ENCODE measurements at regions not wholly inside any gene's neighbourhood (a gene's known extent, or its start where the extent isn't known, plus 50 kb on each side); places are given as distances from the start of the nearest gene placed in this dataset.

DNA sequence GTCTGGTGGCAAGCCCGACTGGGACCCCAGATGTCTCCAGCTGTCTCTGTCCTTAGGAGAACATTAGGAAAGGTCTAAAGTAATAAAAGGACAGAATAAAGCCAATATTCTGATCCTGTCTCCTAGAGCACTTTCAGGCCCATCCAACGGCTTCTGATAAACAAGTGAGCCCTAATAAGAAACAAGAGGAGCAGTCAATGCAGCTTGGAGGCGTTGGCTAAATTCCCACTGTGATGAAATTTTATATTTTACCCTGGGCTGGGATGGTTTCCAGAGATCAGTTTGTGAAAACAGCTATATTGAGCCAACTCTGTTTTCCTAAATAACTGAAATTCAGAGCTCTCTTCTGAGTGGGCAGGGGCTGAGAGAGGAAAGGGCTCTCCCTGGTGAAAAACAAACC lies 55.5 kb upstream of the SRRM4 start:
- TF ChIP-seq, protein P1, sequence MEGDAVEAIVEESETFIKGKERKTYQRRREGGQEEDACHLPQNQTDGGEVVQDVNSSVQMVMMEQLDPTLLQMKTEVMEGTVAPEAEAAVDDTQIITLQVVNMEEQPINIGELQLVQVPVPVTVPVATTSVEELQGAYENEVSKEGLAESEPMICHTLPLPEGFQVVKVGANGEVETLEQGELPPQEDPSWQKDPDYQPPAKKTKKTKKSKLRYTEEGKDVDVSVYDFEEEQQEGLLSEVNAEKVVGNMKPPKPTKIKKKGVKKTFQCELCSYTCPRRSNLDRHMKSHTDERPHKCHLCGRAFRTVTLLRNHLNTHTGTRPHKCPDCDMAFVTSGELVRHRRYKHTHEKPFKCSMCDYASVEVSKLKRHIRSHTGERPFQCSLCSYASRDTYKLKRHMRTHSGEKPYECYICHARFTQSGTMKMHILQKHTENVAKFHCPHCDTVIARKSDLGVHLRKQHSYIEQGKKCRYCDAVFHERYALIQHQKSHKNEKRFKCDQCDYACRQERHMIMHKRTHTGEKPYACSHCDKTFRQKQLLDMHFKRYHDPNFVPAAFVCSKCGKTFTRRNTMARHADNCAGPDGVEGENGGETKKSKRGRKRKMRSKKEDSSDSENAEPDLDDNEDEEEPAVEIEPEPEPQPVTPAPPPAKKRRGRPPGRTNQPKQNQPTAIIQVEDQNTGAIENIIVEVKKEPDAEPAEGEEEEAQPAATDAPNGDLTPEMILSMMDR (IDR thresholded peaks at IDR 0.05; ENCODE audit: poor library complexity, severe bottlenecking), result no peak
- TF ChIP-seq, protein P2, sequence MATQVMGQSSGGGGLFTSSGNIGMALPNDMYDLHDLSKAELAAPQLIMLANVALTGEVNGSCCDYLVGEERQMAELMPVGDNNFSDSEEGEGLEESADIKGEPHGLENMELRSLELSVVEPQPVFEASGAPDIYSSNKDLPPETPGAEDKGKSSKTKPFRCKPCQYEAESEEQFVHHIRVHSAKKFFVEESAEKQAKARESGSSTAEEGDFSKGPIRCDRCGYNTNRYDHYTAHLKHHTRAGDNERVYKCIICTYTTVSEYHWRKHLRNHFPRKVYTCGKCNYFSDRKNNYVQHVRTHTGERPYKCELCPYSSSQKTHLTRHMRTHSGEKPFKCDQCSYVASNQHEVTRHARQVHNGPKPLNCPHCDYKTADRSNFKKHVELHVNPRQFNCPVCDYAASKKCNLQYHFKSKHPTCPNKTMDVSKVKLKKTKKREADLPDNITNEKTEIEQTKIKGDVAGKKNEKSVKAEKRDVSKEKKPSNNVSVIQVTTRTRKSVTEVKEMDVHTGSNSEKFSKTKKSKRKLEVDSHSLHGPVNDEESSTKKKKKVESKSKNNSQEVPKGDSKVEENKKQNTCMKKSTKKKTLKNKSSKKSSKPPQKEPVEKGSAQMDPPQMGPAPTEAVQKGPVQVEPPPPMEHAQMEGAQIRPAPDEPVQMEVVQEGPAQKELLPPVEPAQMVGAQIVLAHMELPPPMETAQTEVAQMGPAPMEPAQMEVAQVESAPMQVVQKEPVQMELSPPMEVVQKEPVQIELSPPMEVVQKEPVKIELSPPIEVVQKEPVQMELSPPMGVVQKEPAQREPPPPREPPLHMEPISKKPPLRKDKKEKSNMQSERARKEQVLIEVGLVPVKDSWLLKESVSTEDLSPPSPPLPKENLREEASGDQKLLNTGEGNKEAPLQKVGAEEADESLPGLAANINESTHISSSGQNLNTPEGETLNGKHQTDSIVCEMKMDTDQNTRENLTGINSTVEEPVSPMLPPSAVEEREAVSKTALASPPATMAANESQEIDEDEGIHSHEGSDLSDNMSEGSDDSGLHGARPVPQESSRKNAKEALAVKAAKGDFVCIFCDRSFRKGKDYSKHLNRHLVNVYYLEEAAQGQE (IDR thresholded peaks at IDR 0.05; ENCODE audit: borderline replicate concordance), result no peak
- TF ChIP-seq POLR2AphosphoS5 (IDR thresholded peaks at IDR 0.05), result no peak
- no peak for TF ChIP-seq SMC3 (conservative IDR thresholded peaks at IDR 0.05; ENCODE audit: poor library complexity)
- TF ChIP-seq EZH2 (IDR thresholded peaks at IDR 0.05; ENCODE audit: borderline replicate concordance, insufficient read depth, low read length, poor library complexity, severe bottlenecking), result no peak
- no peak for TF ChIP-seq TAF1 (IDR thresholded peaks at IDR 0.05; ENCODE audit: low read depth)
- no peak for TF ChIP-seq EP300 (conservative IDR thresholded peaks at IDR 0.05; ENCODE audit: poor library complexity, severe bottlenecking)
